Mononuclear cell (primary cell): ENCODE measurements at regions not wholly inside any gene's neighbourhood (a gene's known extent, or its start where the extent isn't known, plus 50 kb on each side); places are given as distances from the start of the nearest gene placed in this dataset.
"Not testable (repeated sequence)": the region's sequence is repeated elsewhere in the genome, so short reads cannot be mapped to it uniquely, and the experiment has no call there.

Source experiments
- H3K27me3 ChIP-seq: 2 replicates; pipeline ENCODE4 v1.6.0; 2011; ENCODE audit warnings: low read length, control low read depth; ENCODE audit not compliant: insufficient read depth
- H3K4me1 ChIP-seq: 2 replicates; pipeline ENCODE4 v1.5.1; 2011; ENCODE audit warnings: mild to moderate bottlenecking, low read length, control low read depth; ENCODE audit not compliant: insufficient read depth
- H3K4me3 ChIP-seq: 2 replicates; pipeline ENCODE4 v1.5.1; 2011; ENCODE audit warnings: mild to moderate bottlenecking, low read length, moderate library complexity
- H3K9me3 ChIP-seq: 2 replicates; pipeline ENCODE4 v1.5.1; 2011; ENCODE audit warnings: low read depth, mild to moderate bottlenecking, control low read depth, low read length

- Histone ChIP-seq H3K4me3 (no peak overlapping the region), H3K9me3 (no peaks in the 10 kb centered on the region), H3K27me3 (no peaks in the 10 kb centered on the region), H3K4me1 (peaks cover 12% of the 10 kb centered on the region)
Observed at GRCh38 chr7:69430384-69431021, 167.8 kb upstream of the AUTS2 start.

GRCh38 chr7:69431626-69432025 lies 166.6 kb upstream of the AUTS2 start:
- Histone ChIP-seq H3K9me3 (no peaks in the 10 kb centered on the region), H3K4me1 (peaks cover 12% of the 10 kb centered on the region), H3K4me3 (no peak overlapping the region), H3K27me3 (no peaks in the 10 kb centered on the region)

- not testable (repeated sequence) for H3K27me3 ChIP-seq, H3K9me3 ChIP-seq, H3K4me3 ChIP-seq
- peaks cover 12% of the 10 kb centered on the region for H3K4me1 ChIP-seq
Observed at GRCh38 chr7:69432276-69432675, 166.0 kb upstream of the AUTS2 start.

- H3K9me3 ChIP-seq, result no peaks in the 10 kb centered on the region
- peaks cover 12% of the 10 kb centered on the region for H3K4me1 ChIP-seq
- no peaks in the 10 kb centered on the region for H3K27me3 ChIP-seq
- H3K4me3 ChIP-seq, result no peak overlapping the region
Observed at GRCh38 chr7:69433081-69433480, 165.2 kb upstream of the AUTS2 start.

- Histone ChIP-seq H3K4me1 (peaks cover 12% of the 10 kb centered on the region), H3K9me3 (no peaks in the 10 kb centered on the region), H3K27me3 (no peaks in the 10 kb centered on the region), H3K4me3 (no peak overlapping the region)
Observed at GRCh38 chr7:69434398-69434815, 163.9 kb upstream of the AUTS2 start.

GRCh38 chr7:69435711-69436110 lies 162.6 kb upstream of the AUTS2 start:
- Histone ChIP-seq H3K27me3 (no peaks in the 10 kb centered on the region), H3K4me3 (no peak overlapping the region), H3K9me3 (peaks cover 4% of the 10 kb centered on the region), H3K4me1 (peaks cover 5% of the 10 kb centered on the region)

GRCh38 chr7:69436946-69437345 lies 161.3 kb upstream of the AUTS2 start:
- peaks cover 4% of the 10 kb centered on the region for H3K9me3 ChIP-seq
- H3K4me3 ChIP-seq, result no peak overlapping the region
- H3K4me1 ChIP-seq, result no peaks in the 10 kb centered on the region
- no peaks in the 10 kb centered on the region for H3K27me3 ChIP-seq

GRCh38 chr7:69438584-69439412 lies 159.5 kb upstream of the AUTS2 start:
- Histone ChIP-seq H3K4me1 (no peaks in the 10 kb centered on the region), H3K9me3 (peaks cover 4% of the 10 kb centered on the region), H3K27me3 (no peaks in the 10 kb centered on the region), H3K4me3 (no peak overlapping the region)

GRCh38 chr7:69439636-69440325 lies 158.5 kb upstream of the AUTS2 start:
- Histone ChIP-seq H3K9me3 (peaks cover 4% of the 10 kb centered on the region), H3K4me3 (no peak overlapping the region), H3K4me1 (no peaks in the 10 kb centered on the region), H3K27me3 (no peaks in the 10 kb centered on the region)

GRCh38 chr7:69440976-69441375 lies 157.3 kb upstream of the AUTS2 start:
- peaks cover 4% of the 10 kb centered on the region for H3K9me3 ChIP-seq
- no peaks in the 10 kb centered on the region for H3K27me3 ChIP-seq
- H3K4me3 ChIP-seq, result no peak overlapping the region
- no peaks in the 10 kb centered on the region for H3K4me1 ChIP-seq

- Histone ChIP-seq H3K9me3 (peaks cover 4% of the 10 kb centered on the region), H3K4me1 (no peaks in the 10 kb centered on the region), H3K27me3 (no peaks in the 10 kb centered on the region), H3K4me3 (no peak overlapping the region)
Observed at GRCh38 chr7:69443136-69443535, 155.1 kb upstream of the AUTS2 start.

- Histone ChIP-seq H3K9me3 (no peaks in the 10 kb centered on the region), H3K4me1 (no peaks in the 10 kb centered on the region), H3K27me3 (no peaks in the 10 kb centered on the region), H3K4me3 (no peak overlapping the region)
Observed at GRCh38 chr7:69445541-69445940, 152.7 kb upstream of the AUTS2 start.

- not testable (repeated sequence) for H3K27me3 ChIP-seq, H3K4me1 ChIP-seq, H3K4me3 ChIP-seq, H3K9me3 ChIP-seq
Observed at GRCh38 chr7:69446213-69446612, 152.1 kb upstream of the AUTS2 start.

- no peak overlapping the region for H3K4me3 ChIP-seq
- H3K27me3 ChIP-seq, result no peaks in the 10 kb centered on the region
- H3K9me3 ChIP-seq, result no peaks in the 10 kb centered on the region
- H3K4me1 ChIP-seq, result no peaks in the 10 kb centered on the region
Observed at GRCh38 chr7:69448071-69448470, 150.2 kb upstream of the AUTS2 start.

- Histone ChIP-seq H3K4me1 (no peaks in the 10 kb centered on the region), H3K4me3 (no peak overlapping the region), H3K9me3 (no peaks in the 10 kb centered on the region), H3K27me3 (no peaks in the 10 kb centered on the region)
Observed at GRCh38 chr7:69450456-69450855, 147.8 kb upstream of the AUTS2 start.
